ENCODE measurements at regions not wholly inside any gene's neighbourhood (a gene's known extent, or its start where the extent isn't known, plus 50 kb on each side); places are given as distances from the start of the nearest gene placed in this dataset.

- Histone ChIP-seq H3K4me1 (ENCODE audit: control insufficient read depth, extremely low read depth, insufficient read depth, low read length) (no peaks in the 10 kb centered on the region), H3K9ac (ENCODE audit: control insufficient read depth, extremely low read depth, insufficient read depth, low read length) (no peak overlapping the region)
Measured at GRCh38 chr1:60920561-60920960, 161.8 kb upstream of the NFIA start.

GRCh38 chr1:60918867-60919266, 163.5 kb upstream of the NFIA start:
- FAIRE-seq (no peak), DNase-seq (ENCODE audit: low read depth, low spot score) (no peak)
- no peaks in the 10 kb centered on the region for H3K79me2 ChIP-seq (ENCODE audit: control insufficient read depth, insufficient read depth, low read length)
- no peak overlapping the region for H3K4me3 ChIP-seq (ENCODE audit: control insufficient read depth in 2 of 3, extremely low read depth in 1 of 3, insufficient read depth in 2 of 3, low read depth in 1 of 3, low read length in 3 of 3)
- TF ChIP-seq EZH2 (IDR thresholded peaks at IDR 0.05; ENCODE audit: low read length), result no peak
- TF ChIP-seq CTCF (optimal IDR thresholded peaks at IDR 0.05 in 1 of 3, IDR thresholded peaks at IDR 0.05 in 1 of 3, conservative IDR thresholded peaks at IDR 0.05 in 1 of 3; ENCODE audit: extremely low read depth in 1 of 3, insufficient read depth in 2 of 3, low read length in 3 of 3), result no peak
- H3K9me3 ChIP-seq (ENCODE audit: control insufficient read depth, low read depth, low read length), result no peaks in the 10 kb centered on the region
- H3K9me1 ChIP-seq (ENCODE audit: control insufficient read depth, extremely low read depth, insufficient read depth, low read length), result no peaks in the 10 kb centered on the region
- no peak overlapping the region for H3K9ac ChIP-seq (ENCODE audit: control insufficient read depth, extremely low read depth, insufficient read depth, low read length)
- no peak overlapping the region for H3K4me2 ChIP-seq (ENCODE audit: control insufficient read depth, extremely low read depth, insufficient read depth, low read depth, low read length)
- no peaks in the 10 kb centered on the region for H3K36me3 ChIP-seq (ENCODE audit: control insufficient read depth in 2 of 2, extremely low read depth in 1 of 2, insufficient read depth in 2 of 2, low read length in 2 of 2)
- no peak overlapping the region for H2AFZ ChIP-seq (ENCODE audit: control insufficient read depth, low read length)
- H4K20me1 ChIP-seq (ENCODE audit: control insufficient read depth, extremely low read depth, insufficient read depth, low read length), result no peaks in the 10 kb centered on the region
- dilution Hi-C loops (cut with MboI; ENCODE audit: extremely low pct_ligation_motif_present, low sequenced_read_pairs), result no loop called here
- no peak overlapping the region for H3K27ac ChIP-seq (ENCODE audit: control insufficient read depth, insufficient read depth, low read length)
- no peaks in the 10 kb centered on the region for H3K27me3 ChIP-seq (ENCODE audit: control insufficient read depth, extremely low read depth, insufficient read depth, low read length)
- H3K4me1 ChIP-seq (ENCODE audit: control insufficient read depth, extremely low read depth, insufficient read depth, low read length), result no peaks in the 10 kb centered on the region

More at GRCh38 chr1:60920561-60920960, 161.8 kb upstream of the NFIA start:
- no peaks in the 10 kb centered on the region for H3K9me3 ChIP-seq (ENCODE audit: control insufficient read depth, low read depth, low read length)
- H2AFZ ChIP-seq (ENCODE audit: control insufficient read depth, low read length), result no peak overlapping the region
- no peaks in the 10 kb centered on the region for H3K9me1 ChIP-seq (ENCODE audit: control insufficient read depth, extremely low read depth, insufficient read depth, low read length)
- DNase-seq (ENCODE audit: low read depth, low spot score) (no peak), FAIRE-seq (no peak)
- H3K4me2 ChIP-seq (ENCODE audit: control insufficient read depth, extremely low read depth, insufficient read depth, low read depth, low read length), result no peak overlapping the region
- no peaks in the 10 kb centered on the region for H3K36me3 ChIP-seq (ENCODE audit: control insufficient read depth in 2 of 2, extremely low read depth in 1 of 2, insufficient read depth in 2 of 2, low read length in 2 of 2)
- H3K79me2 ChIP-seq (ENCODE audit: control insufficient read depth, insufficient read depth, low read length), result no peaks in the 10 kb centered on the region
- no peak for TF ChIP-seq EZH2 (IDR thresholded peaks at IDR 0.05; ENCODE audit: low read length)
- TF ChIP-seq CTCF (optimal IDR thresholded peaks at IDR 0.05 in 1 of 3, IDR thresholded peaks at IDR 0.05 in 1 of 3, conservative IDR thresholded peaks at IDR 0.05 in 1 of 3; ENCODE audit: extremely low read depth in 1 of 3, insufficient read depth in 2 of 3, low read length in 3 of 3), result no peak
- no peaks in the 10 kb centered on the region for H4K20me1 ChIP-seq (ENCODE audit: control insufficient read depth, extremely low read depth, insufficient read depth, low read length)
- dilution Hi-C loops (cut with MboI; ENCODE audit: extremely low pct_ligation_motif_present, low sequenced_read_pairs), result no loop called here
- H3K4me3 ChIP-seq (ENCODE audit: control insufficient read depth in 2 of 3, extremely low read depth in 1 of 3, insufficient read depth in 2 of 3, low read depth in 1 of 3, low read length in 3 of 3), result no peak overlapping the region
- no peaks in the 10 kb centered on the region for H3K27me3 ChIP-seq (ENCODE audit: control insufficient read depth, extremely low read depth, insufficient read depth, low read length)
- H3K27ac ChIP-seq (ENCODE audit: control insufficient read depth, insufficient read depth, low read length), result no peak overlapping the region

All from keratinocyte (primary cell).